SK-N-SH treated with all-trans-retinoic acid at 6 μM for 48 hours (cell line): ENCODE measurements at regions not wholly inside any gene's neighbourhood (a gene's known extent, or its start where the extent isn't known, plus 50 kb on each side); places are given as distances from the start of the nearest gene placed in this dataset.

Experiments
- ATAC-seq: fragments of 200-7000 bp; cut with Tn5 transposase; 3 replicates; pipeline ENCODE4 v1.9.1; 2020; ENCODE audit warnings: mild to moderate bottlenecking, moderate library complexity
- BACH2 ChIP-seq: fragments of 250-450 bp; sonication (Bioruptor Pico); IDR thresholded peaks from 2 replicates; pipeline ENCODE4 v1.9.0; 2021; ENCODE audit warnings: mild to moderate bottlenecking, borderline replicate concordance
- GLIS3 ChIP-seq: fragments of 250-450 bp; sonication (Bioruptor Pico); IDR thresholded peaks from 2 replicates; pipeline ENCODE4 v1.5.0; 2020; ENCODE audit warnings: mild to moderate bottlenecking, moderate library complexity
- ISL1 ChIP-seq: fragments of 250-450 bp; sonication (Bioruptor Pico); IDR thresholded peaks from 2 replicates; pipeline ENCODE4 v2.1.2; 2022; ENCODE audit warnings: mild to moderate bottlenecking, moderate library complexity
- OSR1 ChIP-seq: fragments of 250-450 bp; sonication (Bioruptor Pico); IDR thresholded peaks from 2 replicates; pipeline ENCODE4 v1.8.0; 2022; ENCODE audit warnings: moderate library complexity, mild to moderate bottlenecking, inconsistent platforms
- PPARA ChIP-seq: fragments of 250-450 bp; sonication (Bioruptor Pico); IDR thresholded peaks from 2 replicates; pipeline ENCODE4 v1.5.0; 2020; ENCODE audit warnings: mild to moderate bottlenecking, borderline replicate concordance
- RARB ChIP-seq: fragments of 250-450 bp; sonication (Bioruptor Pico); IDR thresholded peaks from 2 replicates; pipeline ENCODE4 v1.8.0; 2021; ENCODE audit warnings: mild to moderate bottlenecking, moderate library complexity
- SNAI2 ChIP-seq: fragments of 250-450 bp; sonication (Bioruptor Pico); IDR thresholded peaks from 2 replicates; pipeline ENCODE4 v1.5.0; 2020; ENCODE audit warnings: mild to moderate bottlenecking, moderate library complexity
- TCF4 ChIP-seq: fragments of 250-450 bp; sonication (Bioruptor Pico); IDR thresholded peaks from 2 replicates; pipeline ENCODE4 v1.8.0; 2021; ENCODE audit warnings: mild to moderate bottlenecking, moderate library complexity, borderline replicate concordance
- TOX ChIP-seq: fragments of 250-450 bp; sonication (Bioruptor Pico); IDR thresholded peaks from 2 replicates; pipeline ENCODE4 v1.8.0; 2021; ENCODE audit warnings: mild to moderate bottlenecking, moderate library complexity, borderline replicate concordance
- ZC3H10 ChIP-seq: fragments of 250-450 bp; sonication (Bioruptor Pico); IDR thresholded peaks from 2 replicates; pipeline ENCODE4 v1.5.1; 2021; ENCODE audit warnings: mild to moderate bottlenecking, moderate library complexity
- ZFP3 ChIP-seq: fragments of 250-450 bp; sonication (Bioruptor Pico); IDR thresholded peaks from 2 replicates; pipeline ENCODE4 v1.5.0; 2020; ENCODE audit warnings: mild to moderate bottlenecking, moderate library complexity
- ZFP30 ChIP-seq: fragments of 450-650 bp; formaldehyde crosslinking; IDR thresholded peaks from 2 replicates; pipeline ENCODE4 v1.5.0; 2022; ENCODE audit warnings: mild to moderate bottlenecking, moderate library complexity
- ZNF565 ChIP-seq: fragments of 450-650 bp; formaldehyde crosslinking; conservative IDR thresholded peaks from 2 replicates; pipeline ENCODE4 v1.5.0; 2020; ENCODE audit warnings: low read depth, mild to moderate bottlenecking, moderate library complexity
- ZNF70 ChIP-seq: fragments of 450-650 bp; formaldehyde crosslinking; IDR thresholded peaks from 2 replicates; pipeline ENCODE4 v1.5.0; 2020; ENCODE audit warnings: mild to moderate bottlenecking, moderate library complexity
- TF ChIP-seq, protein P1 (sequence below): fragments of 250-450 bp; sonication (Bioruptor Pico); IDR thresholded peaks from 2 replicates; pipeline ENCODE4 v1.5.1; 2020; ENCODE audit warnings: low read depth, mild to moderate bottlenecking, moderate library complexity
- TF ChIP-seq, protein P2 (sequence below): fragments of 250-450 bp; sonication (Bioruptor Pico); IDR thresholded peaks from 2 replicates; pipeline ENCODE4 v1.8.0; 2021; ENCODE audit warnings: low read depth, mild to moderate bottlenecking, moderate library complexity, borderline replicate concordance
- TF ChIP-seq, protein P3 (sequence below): fragments of 250-450 bp; sonication (Bioruptor Pico); IDR thresholded peaks from 2 replicates; pipeline ENCODE4 v1.5.0; 2020; ENCODE audit warnings: mild to moderate bottlenecking, moderate library complexity
- TF ChIP-seq, protein P4 (sequence below): fragments of 250-450 bp; sonication (Bioruptor Pico); IDR thresholded peaks from 2 replicates; pipeline ENCODE4 v1.5.1; 2021; ENCODE audit warnings: mild to moderate bottlenecking, moderate library complexity

DNA sequence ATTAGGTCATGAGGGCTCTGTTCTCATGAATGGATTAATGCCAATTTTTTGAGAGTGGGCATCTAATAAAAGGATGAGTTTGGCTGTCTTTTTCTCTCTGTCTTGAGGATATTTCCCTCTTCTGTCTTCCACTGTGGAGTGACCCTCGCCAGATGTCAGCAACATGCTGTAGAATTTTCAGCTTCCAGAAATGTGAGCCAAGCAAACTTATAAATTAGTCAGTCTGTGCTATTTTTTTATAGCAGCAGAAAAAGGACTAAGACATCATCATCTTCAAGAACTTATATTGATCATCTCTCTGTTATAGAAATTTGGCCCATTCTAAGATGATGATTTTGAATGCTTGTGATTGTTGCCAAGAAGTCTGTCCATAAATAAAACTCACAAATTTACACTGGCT is 431.4 kb downstream of the FGF9 start:
- ATAC-seq: no peak
- TF ChIP-seq GLIS3 (CRISPR knock-in tag) (no peak), TOX (CRISPR knock-in tag) (no peak), ZFP3 (CRISPR knock-in tag) (no peak), RARB (no peak)
- TF ChIP-seq, protein P1, sequence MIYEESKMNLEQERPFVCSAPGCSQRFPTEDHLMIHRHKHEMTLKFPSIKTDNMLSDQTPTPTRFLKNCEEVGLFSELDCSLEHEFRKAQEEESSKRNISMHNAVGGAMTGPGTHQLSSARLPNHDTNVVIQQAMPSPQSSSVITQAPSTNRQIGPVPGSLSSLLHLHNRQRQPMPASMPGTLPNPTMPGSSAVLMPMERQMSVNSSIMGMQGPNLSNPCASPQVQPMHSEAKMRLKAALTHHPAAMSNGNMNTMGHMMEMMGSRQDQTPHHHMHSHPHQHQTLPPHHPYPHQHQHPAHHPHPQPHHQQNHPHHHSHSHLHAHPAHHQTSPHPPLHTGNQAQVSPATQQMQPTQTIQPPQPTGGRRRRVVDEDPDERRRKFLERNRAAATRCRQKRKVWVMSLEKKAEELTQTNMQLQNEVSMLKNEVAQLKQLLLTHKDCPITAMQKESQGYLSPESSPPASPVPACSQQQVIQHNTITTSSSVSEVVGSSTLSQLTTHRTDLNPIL (CRISPR knock-in tag): no peak

DNA sequence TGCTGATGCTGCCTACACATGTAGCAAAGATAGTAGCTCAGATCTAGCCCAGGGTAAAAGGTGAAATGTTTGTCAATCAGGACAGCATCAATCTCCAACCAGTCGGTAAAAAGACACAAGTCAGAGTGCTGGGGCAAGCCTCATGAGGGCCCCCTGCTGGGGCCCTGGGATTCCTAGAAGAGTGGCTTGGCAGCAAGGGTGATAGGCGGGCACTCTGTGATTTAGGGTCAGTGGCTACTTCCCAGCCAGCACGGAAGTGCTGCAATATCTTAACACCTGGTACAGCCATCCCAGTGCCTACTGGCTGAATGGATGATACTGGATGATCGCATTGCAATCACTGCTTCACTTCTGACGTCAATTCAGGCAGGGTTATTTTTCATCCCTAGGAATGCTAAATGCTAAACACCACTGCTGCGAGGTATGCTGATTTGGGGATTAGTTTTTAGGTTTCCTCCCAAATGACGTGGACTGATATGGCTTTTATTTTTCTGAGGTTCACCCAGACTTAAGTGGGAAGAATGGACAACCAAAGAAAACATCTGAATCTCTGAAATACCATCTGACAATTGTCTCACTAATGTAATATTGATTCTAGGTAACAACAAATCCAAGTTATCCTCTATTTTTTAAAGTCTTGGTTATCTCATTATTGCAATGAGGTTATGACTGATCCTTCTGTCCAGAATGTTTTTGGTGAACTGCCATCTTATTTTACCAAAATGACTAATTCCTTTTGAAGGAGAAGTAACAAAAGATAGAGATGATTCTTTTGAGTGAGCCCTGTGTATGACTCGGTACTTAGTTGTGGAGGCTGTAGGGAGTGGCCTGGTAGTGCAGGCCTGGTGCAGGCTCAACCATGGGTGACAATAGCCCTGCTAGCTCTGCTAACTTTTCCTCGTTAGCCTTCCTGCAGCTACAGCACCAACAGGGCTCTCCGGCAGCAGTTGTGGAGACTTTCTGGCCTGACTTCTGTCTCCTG is 432.5 kb downstream of the FGF9 start:
- no peak for ATAC-seq

DNA sequence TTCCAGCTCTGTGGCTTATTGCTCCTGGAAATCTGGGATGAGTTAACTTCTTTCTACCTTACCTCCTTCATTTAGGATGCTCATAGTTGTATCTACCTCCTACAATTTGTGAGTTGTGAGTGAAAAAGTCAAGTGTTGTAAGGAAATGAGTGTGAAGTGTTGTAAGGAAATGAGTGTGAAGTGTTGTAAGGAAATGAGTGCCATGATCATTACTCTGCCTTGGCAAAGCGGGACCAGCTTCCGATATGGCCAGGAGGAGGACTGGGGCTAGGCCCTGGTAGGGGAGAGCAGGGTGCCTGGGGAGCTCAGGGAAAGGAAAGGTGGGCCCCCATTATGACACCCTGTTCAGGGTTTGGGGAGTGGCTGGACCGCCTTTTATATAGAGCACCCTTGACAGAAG is 435.2 kb downstream of the FGF9 start:
- ATAC-seq: no peak
- TF ChIP-seq GLIS3 (CRISPR knock-in tag) (no peak), ZNF70 (no peak), BACH2 (no peak), ZNF565 (no peak), ZC3H10 (CRISPR knock-in tag) (no peak), SNAI2 (CRISPR knock-in tag) (no peak)
- TF ChIP-seq, protein P1 (CRISPR knock-in tag): no peak
- TF ChIP-seq, protein P2, sequence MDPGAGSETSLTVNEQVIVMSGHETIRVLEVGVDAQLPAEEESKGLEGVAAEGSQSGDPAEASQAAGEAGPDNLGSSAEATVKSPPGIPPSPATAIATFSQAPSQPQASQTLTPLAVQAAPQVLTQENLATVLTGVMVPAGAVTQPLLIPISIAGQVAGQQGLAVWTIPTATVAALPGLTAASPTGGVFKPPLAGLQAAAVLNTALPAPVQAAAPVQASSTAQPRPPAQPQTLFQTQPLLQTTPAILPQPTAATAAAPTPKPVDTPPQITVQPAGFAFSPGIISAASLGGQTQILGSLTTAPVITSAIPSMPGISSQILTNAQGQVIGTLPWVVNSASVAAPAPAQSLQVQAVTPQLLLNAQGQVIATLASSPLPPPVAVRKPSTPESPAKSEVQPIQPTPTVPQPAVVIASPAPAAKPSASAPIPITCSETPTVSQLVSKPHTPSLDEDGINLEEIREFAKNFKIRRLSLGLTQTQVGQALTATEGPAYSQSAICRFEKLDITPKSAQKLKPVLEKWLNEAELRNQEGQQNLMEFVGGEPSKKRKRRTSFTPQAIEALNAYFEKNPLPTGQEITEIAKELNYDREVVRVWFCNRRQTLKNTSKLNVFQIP (CRISPR knock-in tag): no peak

More for the DNA sequence above, 432.5 kb downstream of the FGF9 start:
- TF ChIP-seq ZC3H10 (CRISPR knock-in tag): no peak
- TF ChIP-seq ISL1 (CRISPR knock-in tag): no peak
- TF ChIP-seq BACH2: no peak
- no peak for TF ChIP-seq TCF4 (CRISPR knock-in tag)
- TF ChIP-seq, protein P3, sequence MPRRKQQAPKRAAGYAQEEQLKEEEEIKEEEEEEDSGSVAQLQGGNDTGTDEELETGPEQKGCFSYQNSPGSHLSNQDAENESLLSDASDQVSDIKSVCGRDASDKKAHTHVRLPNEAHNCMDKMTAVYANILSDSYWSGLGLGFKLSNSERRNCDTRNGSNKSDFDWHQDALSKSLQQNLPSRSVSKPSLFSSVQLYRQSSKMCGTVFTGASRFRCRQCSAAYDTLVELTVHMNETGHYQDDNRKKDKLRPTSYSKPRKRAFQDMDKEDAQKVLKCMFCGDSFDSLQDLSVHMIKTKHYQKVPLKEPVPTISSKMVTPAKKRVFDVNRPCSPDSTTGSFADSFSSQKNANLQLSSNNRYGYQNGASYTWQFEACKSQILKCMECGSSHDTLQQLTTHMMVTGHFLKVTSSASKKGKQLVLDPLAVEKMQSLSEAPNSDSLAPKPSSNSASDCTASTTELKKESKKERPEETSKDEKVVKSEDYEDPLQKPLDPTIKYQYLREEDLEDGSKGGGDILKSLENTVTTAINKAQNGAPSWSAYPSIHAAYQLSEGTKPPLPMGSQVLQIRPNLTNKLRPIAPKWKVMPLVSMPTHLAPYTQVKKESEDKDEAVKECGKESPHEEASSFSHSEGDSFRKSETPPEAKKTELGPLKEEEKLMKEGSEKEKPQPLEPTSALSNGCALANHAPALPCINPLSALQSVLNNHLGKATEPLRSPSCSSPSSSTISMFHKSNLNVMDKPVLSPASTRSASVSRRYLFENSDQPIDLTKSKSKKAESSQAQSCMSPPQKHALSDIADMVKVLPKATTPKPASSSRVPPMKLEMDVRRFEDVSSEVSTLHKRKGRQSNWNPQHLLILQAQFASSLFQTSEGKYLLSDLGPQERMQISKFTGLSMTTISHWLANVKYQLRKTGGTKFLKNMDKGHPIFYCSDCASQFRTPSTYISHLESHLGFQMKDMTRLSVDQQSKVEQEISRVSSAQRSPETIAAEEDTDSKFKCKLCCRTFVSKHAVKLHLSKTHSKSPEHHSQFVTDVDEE (CRISPR knock-in tag): no peak
- no peak for TF ChIP-seq PPARA
- TF ChIP-seq, protein P2 (CRISPR knock-in tag): no peak
- TF ChIP-seq GLIS3 (CRISPR knock-in tag): no peak
- no peak for TF ChIP-seq ZFP3 (CRISPR knock-in tag)
- TF ChIP-seq, protein P1 (CRISPR knock-in tag): no peak
- no peak for TF ChIP-seq ZNF70
- TF ChIP-seq ZFP30 (CRISPR knock-in tag): no peak
- TF ChIP-seq, protein P4, sequence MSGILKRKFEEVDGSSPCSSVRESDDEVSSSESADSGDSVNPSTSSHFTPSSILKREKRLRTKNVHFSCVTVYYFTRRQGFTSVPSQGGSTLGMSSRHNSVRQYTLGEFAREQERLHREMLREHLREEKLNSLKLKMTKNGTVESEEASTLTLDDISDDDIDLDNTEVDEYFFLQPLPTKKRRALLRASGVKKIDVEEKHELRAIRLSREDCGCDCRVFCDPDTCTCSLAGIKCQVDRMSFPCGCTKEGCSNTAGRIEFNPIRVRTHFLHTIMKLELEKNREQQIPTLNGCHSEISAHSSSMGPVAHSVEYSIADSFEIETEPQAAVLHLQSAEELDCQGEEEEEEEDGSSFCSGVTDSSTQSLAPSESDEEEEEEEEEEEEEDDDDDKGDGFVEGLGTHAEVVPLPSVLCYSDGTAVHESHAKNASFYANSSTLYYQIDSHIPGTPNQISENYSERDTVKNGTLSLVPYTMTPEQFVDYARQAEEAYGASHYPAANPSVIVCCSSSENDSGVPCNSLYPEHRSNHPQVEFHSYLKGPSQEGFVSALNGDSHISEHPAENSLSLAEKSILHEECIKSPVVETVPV (CRISPR knock-in tag): no peak
- TF ChIP-seq ZNF565: no peak
- no peak for TF ChIP-seq OSR1 (CRISPR knock-in tag)
- no peak for TF ChIP-seq SNAI2 (CRISPR knock-in tag)
- TF ChIP-seq, all 23 proteins: peak for 0
